ENCODE measurements at regions not wholly inside any gene's neighbourhood (a gene's known extent, or its start where the extent isn't known, plus 50 kb on each side); places are given as distances from the start of the nearest gene placed in this dataset.
"Not testable (repeated sequence)": the region's sequence is repeated elsewhere in the genome, so short reads cannot be mapped to it uniquely, and the experiment has no call there.

DNA sequence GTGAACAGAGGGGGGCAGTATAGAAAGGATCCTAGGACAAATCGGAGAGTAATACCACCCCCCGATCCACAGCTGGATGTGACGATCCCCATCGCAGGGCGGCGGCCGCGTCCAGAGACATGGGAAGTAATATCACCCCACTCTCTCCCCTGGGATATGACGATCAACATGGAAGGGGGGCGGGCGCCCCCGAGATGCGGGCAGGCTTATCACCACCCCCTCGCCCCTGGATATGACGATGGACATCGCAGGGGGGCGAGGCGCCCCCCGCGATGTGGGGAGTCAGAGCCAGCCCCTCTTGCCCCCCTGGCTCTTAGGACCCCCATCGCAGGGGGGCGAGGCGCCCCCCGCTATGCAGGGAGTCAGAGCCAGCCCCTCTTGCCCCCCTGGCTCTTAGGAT lies 120.4 kb upstream of the OSBPL11 start:
- DNase-seq (ENCODE audit: extremely low spot score): no peak
- POLR2A ChIA-PET: no interaction called here
- no peak for TF ChIP-seq FOXA1 (IDR thresholded peaks at IDR 0.05)
- TF ChIP-seq FOXK2 (IDR thresholded peaks at IDR 0.05): no peak
- TF ChIP-seq NFRKB (IDR thresholded peaks at IDR 0.05): no peak
- TF ChIP-seq FOXM1 (IDR thresholded peaks at IDR 0.05; ENCODE audit: borderline replicate concordance): no peak
- TF ChIP-seq SP1 (IDR thresholded peaks at IDR 0.05): no peak
- TF ChIP-seq L3MBTL2 (conservative IDR thresholded peaks at IDR 0.05): no peak
- no peak for TF ChIP-seq TARDBP (IDR thresholded peaks at IDR 0.05)
- no peak for TF ChIP-seq LEF1 (IDR thresholded peaks at IDR 0.05; ENCODE audit: borderline replicate concordance)
- no peak for TF ChIP-seq BHLHE40 (IDR thresholded peaks at IDR 0.05; ENCODE audit: borderline replicate concordance)
- CTCF ChIA-PET: no interaction called here

DNA sequence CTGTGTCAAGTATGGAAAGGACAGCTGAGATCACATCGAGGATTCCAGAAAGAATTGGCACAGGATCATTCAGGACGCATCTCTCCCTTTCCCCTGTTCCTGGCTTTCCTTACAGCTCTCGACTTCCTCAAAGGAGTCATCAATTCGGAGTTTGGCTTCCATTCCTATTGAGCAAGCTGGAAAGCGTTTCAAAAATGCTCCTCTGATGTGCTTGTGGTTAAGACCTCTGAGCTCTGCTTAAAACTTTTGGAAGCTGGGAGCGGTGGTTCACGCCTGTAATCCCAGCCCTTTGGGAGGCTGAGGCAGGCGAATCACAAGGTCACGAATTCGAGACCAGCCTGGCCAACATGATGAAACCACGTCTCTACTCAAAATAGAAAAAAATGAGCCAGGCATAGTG lies 136.9 kb upstream of the OSBPL11 start:
- POLR2A ChIA-PET; DNase-seq (ENCODE audit: extremely low spot score); CTCF ChIA-PET: not testable (repeated sequence)

GRCh38 chr3:125741991-125742718 lies 146.9 kb upstream of the OSBPL11 start:
- CTCF ChIA-PET; DNase-seq (ENCODE audit: extremely low spot score): not testable (repeated sequence)

GRCh38 chr3:125742845-125743244 lies 147.5 kb upstream of the OSBPL11 start:
- DNase-seq (ENCODE audit: extremely low spot score); POLR2A ChIA-PET; CTCF ChIA-PET: not testable (repeated sequence)

More at GRCh38 chr3:125741991-125742718, 146.9 kb upstream of the OSBPL11 start:
- POLR2A ChIA-PET: not testable (repeated sequence)

GRCh38 chr3:125757050-125757449 lies 161.8 kb upstream of the OSBPL11 start:
- DNase-seq (ENCODE audit: extremely low spot score); POLR2A ChIA-PET; CTCF ChIA-PET: not testable (repeated sequence)

DNA sequence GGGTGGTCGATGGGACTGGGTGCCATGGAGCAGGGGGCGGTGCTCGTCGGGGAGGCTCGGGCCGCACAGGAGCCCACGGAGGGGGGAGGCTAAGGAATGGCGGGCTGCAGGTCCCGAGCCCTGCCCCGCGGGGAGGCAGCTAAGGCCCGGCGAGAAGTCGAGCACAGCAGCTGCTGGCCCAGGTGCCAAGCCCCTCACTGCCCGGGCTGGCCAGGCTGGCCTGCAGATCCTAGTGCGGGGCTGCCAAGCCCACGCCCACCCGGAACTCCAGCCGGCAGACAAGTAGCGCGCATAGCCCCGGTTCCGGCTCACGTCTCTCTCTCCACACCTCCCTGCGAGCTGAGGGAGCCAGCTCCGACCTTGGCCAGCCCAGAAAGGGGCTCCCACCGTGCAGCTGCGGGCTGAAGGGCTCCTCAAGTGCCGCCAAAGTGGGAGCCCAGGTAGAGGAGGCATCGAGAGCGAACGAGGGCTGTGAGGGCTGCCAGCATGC lies 163.4 kb upstream of the OSBPL11 start:
- not testable (repeated sequence) for DNase-seq (ENCODE audit: extremely low spot score)
- CTCF ChIA-PET: interaction anchor here (0.6 kb wide), 1 partner anchor 252 kb away, joined by 5 read pairs; no protein-coding TSS in a partner anchor

GRCh38 chr3:125762601-125763000 lies 167.3 kb upstream of the OSBPL11 start:
- DNase-seq (ENCODE audit: extremely low spot score); POLR2A ChIA-PET: not testable (repeated sequence)
- CTCF ChIA-PET: interaction anchor here (0.7 kb wide), 1 partner anchor 1710 kb away, joined by 3 read pairs; no protein-coding TSS in a partner anchor

More for the DNA sequence above, 163.4 kb upstream of the OSBPL11 start:
- POLR2A ChIA-PET: not testable (repeated sequence)

DNA sequence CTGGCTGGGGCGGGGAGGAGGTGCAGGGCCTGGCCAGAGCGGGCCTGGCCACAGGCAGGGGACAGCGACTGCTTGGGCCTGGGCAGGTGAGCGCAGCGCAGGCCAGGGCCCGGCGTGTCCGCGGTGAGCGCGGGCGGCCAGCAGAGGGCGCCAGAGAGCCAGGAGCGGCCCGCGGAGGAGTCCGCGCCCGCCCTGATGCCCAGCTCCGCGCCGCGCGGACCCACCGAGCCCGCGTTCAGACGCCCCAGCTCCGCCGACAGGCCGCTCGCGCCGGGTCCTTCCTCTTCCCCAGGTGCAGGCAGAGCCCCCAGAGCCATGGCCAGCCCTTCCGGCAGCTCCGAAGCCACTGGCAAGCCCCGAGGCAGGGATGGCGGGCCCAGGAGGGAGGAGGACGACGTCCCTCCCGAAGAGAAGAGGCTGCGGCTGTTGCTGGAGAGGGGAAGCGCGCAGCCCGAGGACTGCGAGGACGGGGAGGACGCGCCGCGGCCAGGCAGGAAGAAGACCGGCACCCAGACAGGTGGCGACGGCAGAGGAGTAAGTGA lies 171.1 kb upstream of the OSBPL11 start:
- DNase-seq (ENCODE audit: extremely low spot score): peak; percentile 58
- CTCF ChIA-PET: interaction anchor here (0.6 kb wide), 1 partner anchor 123 kb away, joined by 3 read pairs; no protein-coding TSS in a partner anchor
- POLR2A ChIA-PET: not testable (repeated sequence)

DNA sequence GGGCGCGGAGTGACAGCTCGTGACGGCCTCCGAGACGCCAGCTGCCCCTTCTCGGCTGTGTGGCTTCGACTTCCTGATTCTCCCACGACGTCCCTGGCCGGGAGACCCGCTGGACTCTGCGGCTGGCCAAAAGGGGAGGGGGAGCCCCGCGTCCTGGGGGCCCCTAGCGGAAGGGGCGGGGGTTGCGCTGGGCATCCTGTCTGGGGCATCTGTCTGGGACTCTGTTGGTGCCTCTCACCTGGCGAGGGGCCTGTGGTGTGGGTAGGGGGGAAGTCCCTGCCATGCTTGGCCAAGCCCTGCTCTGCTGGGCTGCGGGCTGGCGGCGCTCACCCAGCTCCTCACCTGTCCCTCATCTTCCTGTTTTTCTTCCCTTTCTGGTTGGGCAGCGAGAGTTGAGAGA lies 171.6 kb upstream of the OSBPL11 start:
- POLR2A ChIA-PET; DNase-seq (ENCODE audit: extremely low spot score): not testable (repeated sequence)
- CTCF ChIA-PET: interaction anchor here (0.6 kb wide), 1 partner anchor 124 kb away, joined by 3 read pairs; no protein-coding TSS in a partner anchor

DNA sequence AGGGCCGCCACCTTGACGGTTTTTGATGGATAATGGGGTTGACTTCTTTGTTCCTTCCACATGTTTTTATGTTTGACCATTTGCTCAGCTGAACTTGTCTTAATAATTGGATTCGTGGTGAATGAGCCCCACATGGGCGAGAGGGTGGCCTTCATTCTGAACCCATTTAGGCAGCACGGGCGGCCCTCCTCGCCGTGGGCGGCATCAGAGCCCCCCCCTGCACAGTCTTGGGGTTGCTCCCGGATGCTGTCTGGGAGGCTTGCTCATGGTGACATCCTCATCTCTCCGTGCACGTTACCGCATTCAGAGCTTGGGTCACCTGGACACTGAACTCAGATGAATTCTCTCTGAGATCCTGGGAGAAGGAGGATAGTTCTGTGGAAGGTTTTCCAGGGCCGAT lies 172.3 kb upstream of the OSBPL11 start:
- ChIA-PET CTCF (no interaction called here), POLR2A (no interaction called here)
- TF ChIP-seq ZNF384 (IDR thresholded peaks at IDR 0.05): no peak
- no peak for TF ChIP-seq FOXM1 (IDR thresholded peaks at IDR 0.05; ENCODE audit: borderline replicate concordance)
- TF ChIP-seq L3MBTL2 (conservative IDR thresholded peaks at IDR 0.05): no peak
- no peak for TF ChIP-seq NFRKB (IDR thresholded peaks at IDR 0.05)
- TF ChIP-seq LEF1 (IDR thresholded peaks at IDR 0.05; ENCODE audit: borderline replicate concordance): no peak
- TF ChIP-seq, protein P1, sequence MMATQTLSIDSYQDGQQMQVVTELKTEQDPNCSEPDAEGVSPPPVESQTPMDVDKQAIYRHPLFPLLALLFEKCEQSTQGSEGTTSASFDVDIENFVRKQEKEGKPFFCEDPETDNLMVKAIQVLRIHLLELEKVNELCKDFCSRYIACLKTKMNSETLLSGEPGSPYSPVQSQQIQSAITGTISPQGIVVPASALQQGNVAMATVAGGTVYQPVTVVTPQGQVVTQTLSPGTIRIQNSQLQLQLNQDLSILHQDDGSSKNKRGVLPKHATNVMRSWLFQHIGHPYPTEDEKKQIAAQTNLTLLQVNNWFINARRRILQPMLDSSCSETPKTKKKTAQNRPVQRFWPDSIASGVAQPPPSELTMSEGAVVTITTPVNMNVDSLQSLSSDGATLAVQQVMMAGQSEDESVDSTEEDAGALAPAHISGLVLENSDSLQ (IDR thresholded peaks at IDR 0.05): no peak
- no peak for TF ChIP-seq BHLHE40 (IDR thresholded peaks at IDR 0.05; ENCODE audit: borderline replicate concordance)
- no peak for TF ChIP-seq TARDBP (IDR thresholded peaks at IDR 0.05)
- TF ChIP-seq ELF4 (IDR thresholded peaks at IDR 0.05): no peak
- TF ChIP-seq SUZ12 (IDR thresholded peaks at IDR 0.05): no peak
- TF ChIP-seq HDGF (IDR thresholded peaks at IDR 0.05; ENCODE audit: borderline replicate concordance): no peak
- TF ChIP-seq FOXK2 (IDR thresholded peaks at IDR 0.05): no peak
- DNase-seq (ENCODE audit: extremely low spot score): no peak

- CTCF ChIA-PET; DNase-seq (ENCODE audit: extremely low spot score); POLR2A ChIA-PET: not testable (repeated sequence)
Observed at GRCh38 chr3:125768821-125769220, 173.5 kb upstream of the OSBPL11 start.

GRCh38 chr3:125771506-125771905 lies 176.2 kb upstream of the OSBPL11 start:
- POLR2A ChIA-PET; CTCF ChIA-PET; DNase-seq (ENCODE audit: extremely low spot score): not testable (repeated sequence)

GRCh38 chr3:125774433-125775034 lies 179.2 kb upstream of the OSBPL11 start:
- CTCF ChIA-PET; DNase-seq (ENCODE audit: extremely low spot score); POLR2A ChIA-PET: not testable (repeated sequence)

DNA sequence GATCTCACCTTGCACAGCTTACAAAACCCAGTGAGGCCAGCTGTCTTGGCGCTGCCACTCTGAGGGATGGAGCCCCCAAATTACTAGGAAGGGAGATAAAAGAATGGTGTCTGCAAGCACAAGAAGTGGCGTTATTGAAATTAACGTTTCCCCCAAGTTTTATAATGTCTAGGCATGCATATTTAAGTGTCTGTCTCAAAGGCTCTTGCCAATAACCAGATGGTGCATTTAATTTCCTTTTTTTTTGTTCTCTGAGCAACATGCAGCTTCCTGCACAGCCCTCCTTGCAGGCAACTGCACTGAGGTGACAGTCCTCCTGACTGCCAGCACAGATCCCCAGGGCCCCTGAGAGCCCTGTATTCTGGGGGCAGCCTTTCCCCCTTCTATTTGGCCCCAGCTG lies 179.8 kb upstream of the OSBPL11 start:
- CTCF ChIA-PET; DNase-seq (ENCODE audit: extremely low spot score); POLR2A ChIA-PET: not testable (repeated sequence)
